ENCODE measurements at regions not wholly inside any gene's neighbourhood (a gene's known extent, or its start where the extent isn't known, plus 50 kb on each side); places are given as distances from the start of the nearest gene placed in this dataset.

GRCh38 chr9:28014212-28014611, 440.9 kb upstream of the C9orf72 start:
- intact Hi-C loops (cut with DNase I), result no loop called here
- TF ChIP-seq CTCF (IDR thresholded peaks at IDR 0.05), result no peak
- ATAC-seq, result no peak

GRCh38 chr9:28024676-28025075, 451.4 kb upstream of the C9orf72 start:
- no peaks in the 10 kb centered on the region for H3K36me3 ChIP-seq
- DNase-seq, result no peak
- ATAC-seq, result no peak
- H3K27me3 ChIP-seq (ENCODE audit: low read depth), result no peaks in the 10 kb centered on the region
- no peak overlapping the region for H3K4me3 ChIP-seq
- no peaks in the 10 kb centered on the region for H3K9me3 ChIP-seq
- intact Hi-C loops (cut with DNase I), result no loop called here
- TF ChIP-seq CTCF (IDR thresholded peaks at IDR 0.05), result no peak
- H3K4me1 ChIP-seq, result no peaks in the 10 kb centered on the region
- H3K27ac ChIP-seq, result no peak overlapping the region

More at GRCh38 chr9:28014212-28014611, 440.9 kb upstream of the C9orf72 start:
- no peaks in the 10 kb centered on the region for H3K27me3 ChIP-seq (ENCODE audit: low read depth)
- no peak overlapping the region for H3K27ac ChIP-seq
- no peak overlapping the region for H3K4me3 ChIP-seq
- no peaks in the 10 kb centered on the region for H3K9me3 ChIP-seq
- DNase-seq, result no peak
- H3K4me1 ChIP-seq, result no peaks in the 10 kb centered on the region
- H3K36me3 ChIP-seq, result no peaks in the 10 kb centered on the region

GRCh38 chr9:28025186-28025585, 451.9 kb upstream of the C9orf72 start:
- no peak for DNase-seq
- Histone ChIP-seq H3K36me3 (no peaks in the 10 kb centered on the region), H3K27me3 (ENCODE audit: low read depth) (no peaks in the 10 kb centered on the region), H3K4me3 (no peak overlapping the region), H3K4me1 (no peaks in the 10 kb centered on the region), H3K9me3 (no peaks in the 10 kb centered on the region), H3K27ac (no peak overlapping the region)
- intact Hi-C loops (cut with DNase I), result no loop called here
- no peak for TF ChIP-seq CTCF (IDR thresholded peaks at IDR 0.05)
- ATAC-seq, result no peak

- intact Hi-C loops (cut with DNase I), result no loop called here
- no peak overlapping the region for H3K4me3 ChIP-seq
- no peak for ATAC-seq
- H3K36me3 ChIP-seq, result no peaks in the 10 kb centered on the region
- TF ChIP-seq CTCF (IDR thresholded peaks at IDR 0.05), result no peak
- no peaks in the 10 kb centered on the region for H3K4me1 ChIP-seq
- H3K9me3 ChIP-seq, result no peaks in the 10 kb centered on the region
- H3K27me3 ChIP-seq (ENCODE audit: low read depth), result no peaks in the 10 kb centered on the region
- DNase-seq, result no peak
- no peak overlapping the region for H3K27ac ChIP-seq
Observed at GRCh38 chr9:28031521-28032267, 458.4 kb upstream of the C9orf72 start.

GRCh38 chr9:28032268-28032590, 458.9 kb upstream of the C9orf72 start:
- ATAC-seq (no peak), DNase-seq (no peak)
- no peak overlapping the region for H3K4me3 ChIP-seq
- no peaks in the 10 kb centered on the region for H3K4me1 ChIP-seq
- no peak overlapping the region for H3K27ac ChIP-seq
- H3K27me3 ChIP-seq (ENCODE audit: low read depth), result no peaks in the 10 kb centered on the region
- intact Hi-C loops (cut with DNase I), result no loop called here
- no peaks in the 10 kb centered on the region for H3K36me3 ChIP-seq
- no peaks in the 10 kb centered on the region for H3K9me3 ChIP-seq
- no peak for TF ChIP-seq CTCF (IDR thresholded peaks at IDR 0.05)
